HepG2 (cell line): ENCODE measurements at regions not wholly inside any gene's neighbourhood (a gene's known extent, or its start where the extent isn't known, plus 50 kb on each side); places are given as distances from the start of the nearest gene placed in this dataset.

Experiments used
- ATAC-seq: fragments of 200-7000 bp; cut with Tn5 transposase; 3 replicates; pipeline ENCODE4 v1.9.1; 2020; ENCODE audit warnings: mild to moderate bottlenecking, moderate library complexity
- BruUV-seq: library from RNA; stranded (reverse); fragments of 400-500 nt; replicated peaks from 2 replicates; lab custom pipeline; 2021; lab: Mats Ljungman, UMichigan
- CTCF ChIA-PET: fragments of 300-600 bp; formaldehyde crosslinking; extraction: SDS; loops from one replicate; lab custom pipeline; 2021; ENCODE audit warnings: low total read pairs, inconsistent platforms, low intra/inter-chr PET ratio; lab: Yijun Ruan, JAX
- POLR2A ChIA-PET: fragments of 350-600 bp; sonication (Branson Sonifier 250); formaldehyde crosslinking; loops from one replicate; lab custom pipeline; 2020; ENCODE audit warnings: antibody characterized with exemption, inconsistent platforms; lab: Yijun Ruan, JAX
- DNase-seq: peaks from one replicate; pipeline ENCODE4 v3.0.0-alpha.2; 2015; ENCODE audit warnings: low spot score
- FAIRE-seq: peaks from 3 replicates; lab custom pipeline; 2011; peaks lifted over from hg19 to GRCh38; lab: Jason Lieb, UNC
- H2AFZ ChIP-seq: one replicate; pipeline ENCODE4 v1.6.1; 2011; ENCODE audit warnings: low read length, inconsistent platforms
- H3K27ac ChIP-seq: fragments of 300-600 bp; 3 replicates; pipeline ENCODE4 v1.8.0; 2011; ENCODE audit warnings: mixed run types, mild to moderate bottlenecking, mixed read lengths, low read length, inconsistent platforms; ENCODE audit not compliant: insufficient read depth; ENCODE audit errors: extremely low read length
- H3K27me3 ChIP-seq, 2 experiments: fragments of 200-600 bp in 1 of 2; 2 replicates in 1 of 2; 3 replicates in 1 of 2; pipeline versions ENCODE4 v1.6.0 to v1.8.0; 2011; ENCODE audit warnings: low read length in 2 of 2, mild to moderate bottlenecking in 2 of 2, moderate library complexity in 2 of 2, inconsistent platforms in 1 of 2; ENCODE audit not compliant: insufficient read depth in 2 of 2, control insufficient read depth in 1 of 2
- H3K36me3 ChIP-seq, 2 experiments: fragments of 200-600 bp in 1 of 2; replicated peaks in 1 of 2; 2 replicates in 1 of 2; 3 replicates in 1 of 2; pipeline versions ENCODE4 v1.5.1 to v1.8.0; 2011; ENCODE audit warnings: low read length in 2 of 2, inconsistent platforms in 1 of 2; ENCODE audit not compliant: insufficient read depth in 2 of 2, control insufficient read depth in 1 of 2
- H3K4me1 ChIP-seq: 2 replicates; pipeline ENCODE4 v1.5.1; 2012; ENCODE audit warnings: low read length, inconsistent platforms; ENCODE audit not compliant: insufficient read depth
- H3K4me2 ChIP-seq: 2 replicates; pipeline ENCODE4 v1.6.0; 2011; ENCODE audit warnings: low read depth, low read length, inconsistent platforms
- H3K4me3 ChIP-seq, 3 experiments: fragments of 200-600 bp in 1 of 3; sonication (generic), shearing (Covaris generic) in 1 of 3; replicated peaks in 1 of 3; 2 replicates each; pipeline ENCODE4 v1.5.1; 2011 to 2016; ENCODE audit warnings: low read length in 3 of 3, inconsistent platforms in 2 of 3, low read depth in 2 of 3, mild to moderate bottlenecking in 2 of 3, control low read depth in 1 of 3, mixed read lengths in 1 of 3; ENCODE audit not compliant: insufficient read depth in 1 of 3
- H3K79me2 ChIP-seq: one replicate; pipeline ENCODE4 v1.6.1; 2011; ENCODE audit warnings: low read length, inconsistent platforms; ENCODE audit not compliant: insufficient read depth
- H3K9ac ChIP-seq: 2 replicates; pipeline ENCODE4 v1.6.0; 2011; ENCODE audit warnings: mild to moderate bottlenecking, low read depth, low read length, inconsistent platforms; ENCODE audit not compliant: insufficient read depth
- H3K9me3 ChIP-seq: 2 replicates; pipeline ENCODE4 v1.5.1; 2012; ENCODE audit warnings: mild to moderate bottlenecking, low read length
- H4K20me1 ChIP-seq: 2 replicates; pipeline ENCODE4 v1.6.0; 2011; ENCODE audit warnings: inconsistent platforms, mild to moderate bottlenecking, low read length, moderate library complexity; ENCODE audit not compliant: insufficient read depth
- ATAD3A ChIP-seq: sonication (generic); formaldehyde crosslinking; IDR thresholded peaks from 2 replicates; pipeline ENCODE4 v1.4.0; 2020; ENCODE audit warnings: missing genetic modification reagents
- DPF2 ChIP-seq: sonication (generic); formaldehyde crosslinking; IDR thresholded peaks from 2 replicates; pipeline ENCODE4 v1.4.0; 2020; ENCODE audit warnings: mild to moderate bottlenecking, low read depth, missing genetic modification reagents, borderline replicate concordance
- HMG20B ChIP-seq: conservative IDR thresholded peaks from 2 replicates; pipeline ENCODE4 v1.6.1; 2016; ENCODE audit warnings: missing genetic modification reagents, missing compliant biosample characterization
- MIER2 ChIP-seq: IDR thresholded peaks from 2 replicates; pipeline ENCODE4 v1.6.1; 2016; ENCODE audit warnings: missing biosample characterization, missing genetic modification reagents
- SMYD3 ChIP-seq: sonication (generic); formaldehyde crosslinking; IDR thresholded peaks from 2 replicates; pipeline ENCODE4 v1.8.1; 2023; ENCODE audit warnings: mild to moderate bottlenecking, missing genetic modification reagents
- SP5 ChIP-seq: IDR thresholded peaks from 2 replicates; pipeline ENCODE4 v1.6.1; 2016; ENCODE audit warnings: low read depth, borderline replicate concordance
- ZNF138 ChIP-seq: sonication (generic); formaldehyde crosslinking; IDR thresholded peaks from 2 replicates; pipeline ENCODE4 v1.5.0; 2020; ENCODE audit warnings: mild to moderate bottlenecking, low read depth, missing genetic modification reagents
- ZNF839 ChIP-seq: sonication (generic); formaldehyde crosslinking; IDR thresholded peaks from 2 replicates; pipeline ENCODE4 v1.4.0; 2020; ENCODE audit warnings: missing genetic modification reagents, mild to moderate bottlenecking, borderline replicate concordance
- WGBS: methylation state at CpG from one replicate; pipeline ENCODE4 v1.1.6; 2017; ENCODE audit warnings: low lambda C conversion rate; 5-methylcytosine and 5-hydroxymethylcytosine counted together
- in situ Hi-C: cut with HindIII; loops from 2 replicates; pipeline ENCODE4 v1.10.0; 2017; ENCODE audit warnings: low pct_unique_long_range_greater_than_20kb; ENCODE audit not compliant: extremely low pct_ligation_motif_present
- intact Hi-C: fragments of 100-400 bp; cut with micrococcal nuclease; formaldehyde crosslinking; loops from one replicate; pipeline ENCODE4 v1.10.0; 2022; ENCODE audit not compliant: unreplicated experiment
- TF ChIP-seq, protein P1 (sequence below): sonication (generic); formaldehyde crosslinking; IDR thresholded peaks from 2 replicates; pipeline ENCODE4 v1.9.0; 2022; ENCODE audit warnings: missing genetic modification reagents, mild to moderate bottlenecking, borderline replicate concordance
- TF ChIP-seq, protein P2 (sequence below): sonication (generic); formaldehyde crosslinking; IDR thresholded peaks from 2 replicates; pipeline ENCODE4 v1.4.0; 2020; ENCODE audit warnings: missing genetic modification reagents; ENCODE audit errors: not compliant biosample characterization
- TF ChIP-seq, protein P3 (sequence below): sonication (generic); formaldehyde crosslinking; IDR thresholded peaks from 2 replicates; pipeline ENCODE4 v1.5.0; 2020; ENCODE audit warnings: missing genetic modification reagents, mild to moderate bottlenecking, borderline replicate concordance
- TF ChIP-seq, protein P4 (sequence below): sonication (generic); formaldehyde crosslinking; IDR thresholded peaks from 2 replicates; pipeline ENCODE4 v1.9.0; 2021; ENCODE audit warnings: mild to moderate bottlenecking, missing genetic modification reagents
- TF ChIP-seq, protein P5 (sequence below): sonication (generic); formaldehyde crosslinking; conservative IDR thresholded peaks from 2 replicates; pipeline ENCODE4 v1.8.0; 2022; ENCODE audit warnings: mild to moderate bottlenecking, moderate library complexity, missing genetic modification reagents

DNA sequence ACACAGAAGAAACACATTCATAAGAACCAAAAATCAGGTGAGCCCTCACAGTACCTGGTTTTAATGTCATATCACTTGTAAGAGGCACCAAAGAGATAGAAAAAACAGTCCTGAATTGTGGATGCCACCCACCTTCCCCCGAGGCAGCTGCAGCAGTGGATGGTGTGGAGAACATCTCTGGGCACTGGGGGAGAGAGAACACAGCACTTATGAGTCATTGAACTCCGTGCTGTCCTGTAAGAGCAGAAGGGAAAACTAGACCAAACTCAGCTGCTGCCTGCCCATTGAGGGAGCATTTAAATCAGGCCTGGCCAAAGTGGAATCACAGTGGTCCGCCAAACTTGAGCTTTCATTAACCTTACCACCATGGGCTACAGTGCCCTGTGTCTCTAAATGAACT is 296.2 kb downstream of the SPATA31D1 start:
- no peak for FAIRE-seq
- Histone ChIP-seq H3K4me3 (no peak overlapping the region), H3K36me3 (no peaks in the 10 kb centered on the region), H3K4me2 (no peak overlapping the region), H4K20me1 (no peaks in the 10 kb centered on the region), H3K4me1 (no peaks in the 10 kb centered on the region), H3K79me2 (no peaks in the 10 kb centered on the region), H3K9me3 (peaks cover 17% of the 10 kb centered on the region), H2AFZ (no peak overlapping the region), H3K27me3 (no peaks in the 10 kb centered on the region), H3K9ac (no peak overlapping the region), H3K27ac (no peak overlapping the region)
- in situ Hi-C loops: no loop called here
- intact Hi-C loops: no loop called here
- ChIA-PET POLR2A (no interaction called here), CTCF (no interaction called here)
- BruUV-seq: no TSS peak
- ATAC-seq: no peak
- no peak for DNase-seq
- WGBS: 5% methylated on average over 2 of the region's 3 CpGs
- TF ChIP-seq, protein P1, sequence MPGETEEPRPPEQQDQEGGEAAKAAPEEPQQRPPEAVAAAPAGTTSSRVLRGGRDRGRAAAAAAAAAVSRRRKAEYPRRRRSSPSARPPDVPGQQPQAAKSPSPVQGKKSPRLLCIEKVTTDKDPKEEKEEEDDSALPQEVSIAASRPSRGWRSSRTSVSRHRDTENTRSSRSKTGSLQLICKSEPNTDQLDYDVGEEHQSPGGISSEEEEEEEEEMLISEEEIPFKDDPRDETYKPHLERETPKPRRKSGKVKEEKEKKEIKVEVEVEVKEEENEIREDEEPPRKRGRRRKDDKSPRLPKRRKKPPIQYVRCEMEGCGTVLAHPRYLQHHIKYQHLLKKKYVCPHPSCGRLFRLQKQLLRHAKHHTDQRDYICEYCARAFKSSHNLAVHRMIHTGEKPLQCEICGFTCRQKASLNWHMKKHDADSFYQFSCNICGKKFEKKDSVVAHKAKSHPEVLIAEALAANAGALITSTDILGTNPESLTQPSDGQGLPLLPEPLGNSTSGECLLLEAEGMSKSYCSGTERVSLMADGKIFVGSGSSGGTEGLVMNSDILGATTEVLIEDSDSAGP (CRISPR knock-in tag): no peak
- TF ChIP-seq, protein P2, sequence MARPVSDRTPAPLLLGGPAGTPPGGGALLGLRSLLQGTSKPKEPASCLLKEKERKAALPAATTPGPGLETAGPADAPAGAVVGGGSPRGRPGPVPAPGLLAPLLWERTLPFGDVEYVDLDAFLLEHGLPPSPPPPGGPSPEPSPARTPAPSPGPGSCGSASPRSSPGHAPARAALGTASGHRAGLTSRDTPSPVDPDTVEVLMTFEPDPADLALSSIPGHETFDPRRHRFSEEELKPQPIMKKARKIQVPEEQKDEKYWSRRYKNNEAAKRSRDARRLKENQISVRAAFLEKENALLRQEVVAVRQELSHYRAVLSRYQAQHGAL (CRISPR knock-in tag): no peak
- TF ChIP-seq, protein P3, sequence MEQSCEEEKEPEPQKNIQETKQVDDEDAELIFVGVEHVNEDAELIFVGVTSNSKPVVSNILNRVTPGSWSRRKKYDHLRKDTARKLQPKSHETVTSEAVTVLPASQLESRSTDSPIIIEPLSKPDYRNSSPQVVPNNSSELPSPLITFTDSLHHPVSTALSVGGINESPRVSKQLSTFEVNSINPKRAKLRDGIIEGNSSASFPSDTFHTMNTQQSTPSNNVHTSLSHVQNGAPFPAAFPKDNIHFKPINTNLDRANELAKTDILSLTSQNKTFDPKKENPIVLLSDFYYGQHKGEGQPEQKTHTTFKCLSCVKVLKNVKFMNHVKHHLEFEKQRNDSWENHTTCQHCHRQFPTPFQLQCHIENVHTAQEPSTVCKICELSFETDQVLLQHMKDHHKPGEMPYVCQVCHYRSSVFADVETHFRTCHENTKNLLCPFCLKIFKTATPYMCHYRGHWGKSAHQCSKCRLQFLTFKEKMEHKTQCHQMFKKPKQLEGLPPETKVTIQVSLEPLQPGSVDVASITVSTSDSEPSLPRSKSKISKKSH: no peak
- TF ChIP-seq, protein P4, sequence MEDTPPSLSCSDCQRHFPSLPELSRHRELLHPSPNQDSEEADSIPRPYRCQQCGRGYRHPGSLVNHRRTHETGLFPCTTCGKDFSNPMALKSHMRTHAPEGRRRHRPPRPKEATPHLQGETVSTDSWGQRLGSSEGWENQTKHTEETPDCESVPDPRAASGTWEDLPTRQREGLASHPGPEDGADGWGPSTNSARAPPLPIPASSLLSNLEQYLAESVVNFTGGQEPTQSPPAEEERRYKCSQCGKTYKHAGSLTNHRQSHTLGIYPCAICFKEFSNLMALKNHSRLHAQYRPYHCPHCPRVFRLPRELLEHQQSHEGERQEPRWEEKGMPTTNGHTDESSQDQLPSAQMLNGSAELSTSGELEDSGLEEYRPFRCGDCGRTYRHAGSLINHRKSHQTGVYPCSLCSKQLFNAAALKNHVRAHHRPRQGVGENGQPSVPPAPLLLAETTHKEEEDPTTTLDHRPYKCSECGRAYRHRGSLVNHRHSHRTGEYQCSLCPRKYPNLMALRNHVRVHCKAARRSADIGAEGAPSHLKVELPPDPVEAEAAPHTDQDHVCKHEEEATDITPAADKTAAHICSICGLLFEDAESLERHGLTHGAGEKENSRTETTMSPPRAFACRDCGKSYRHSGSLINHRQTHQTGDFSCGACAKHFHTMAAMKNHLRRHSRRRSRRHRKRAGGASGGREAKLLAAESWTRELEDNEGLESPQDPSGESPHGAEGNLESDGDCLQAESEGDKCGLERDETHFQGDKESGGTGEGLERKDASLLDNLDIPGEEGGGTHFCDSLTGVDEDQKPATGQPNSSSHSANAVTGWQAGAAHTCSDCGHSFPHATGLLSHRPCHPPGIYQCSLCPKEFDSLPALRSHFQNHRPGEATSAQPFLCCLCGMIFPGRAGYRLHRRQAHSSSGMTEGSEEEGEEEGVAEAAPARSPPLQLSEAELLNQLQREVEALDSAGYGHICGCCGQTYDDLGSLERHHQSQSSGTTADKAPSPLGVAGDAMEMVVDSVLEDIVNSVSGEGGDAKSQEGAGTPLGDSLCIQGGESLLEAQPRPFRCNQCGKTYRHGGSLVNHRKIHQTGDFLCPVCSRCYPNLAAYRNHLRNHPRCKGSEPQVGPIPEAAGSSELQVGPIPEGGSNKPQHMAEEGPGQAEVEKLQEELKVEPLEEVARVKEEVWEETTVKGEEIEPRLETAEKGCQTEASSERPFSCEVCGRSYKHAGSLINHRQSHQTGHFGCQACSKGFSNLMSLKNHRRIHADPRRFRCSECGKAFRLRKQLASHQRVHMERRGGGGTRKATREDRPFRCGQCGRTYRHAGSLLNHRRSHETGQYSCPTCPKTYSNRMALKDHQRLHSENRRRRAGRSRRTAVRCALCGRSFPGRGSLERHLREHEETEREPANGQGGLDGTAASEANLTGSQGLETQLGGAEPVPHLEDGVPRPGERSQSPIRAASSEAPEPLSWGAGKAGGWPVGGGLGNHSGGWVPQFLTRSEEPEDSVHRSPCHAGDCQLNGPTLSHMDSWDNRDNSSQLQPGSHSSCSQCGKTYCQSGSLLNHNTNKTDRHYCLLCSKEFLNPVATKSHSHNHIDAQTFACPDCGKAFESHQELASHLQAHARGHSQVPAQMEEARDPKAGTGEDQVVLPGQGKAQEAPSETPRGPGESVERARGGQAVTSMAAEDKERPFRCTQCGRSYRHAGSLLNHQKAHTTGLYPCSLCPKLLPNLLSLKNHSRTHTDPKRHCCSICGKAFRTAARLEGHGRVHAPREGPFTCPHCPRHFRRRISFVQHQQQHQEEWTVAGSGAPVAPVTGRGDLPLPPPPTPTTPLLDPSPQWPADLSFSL (CRISPR knock-in tag): no peak
- no peak for TF ChIP-seq HMG20B (CRISPR knock-in tag)
- TF ChIP-seq SMYD3 (CRISPR knock-in tag): no peak
- TF ChIP-seq, protein P5, sequence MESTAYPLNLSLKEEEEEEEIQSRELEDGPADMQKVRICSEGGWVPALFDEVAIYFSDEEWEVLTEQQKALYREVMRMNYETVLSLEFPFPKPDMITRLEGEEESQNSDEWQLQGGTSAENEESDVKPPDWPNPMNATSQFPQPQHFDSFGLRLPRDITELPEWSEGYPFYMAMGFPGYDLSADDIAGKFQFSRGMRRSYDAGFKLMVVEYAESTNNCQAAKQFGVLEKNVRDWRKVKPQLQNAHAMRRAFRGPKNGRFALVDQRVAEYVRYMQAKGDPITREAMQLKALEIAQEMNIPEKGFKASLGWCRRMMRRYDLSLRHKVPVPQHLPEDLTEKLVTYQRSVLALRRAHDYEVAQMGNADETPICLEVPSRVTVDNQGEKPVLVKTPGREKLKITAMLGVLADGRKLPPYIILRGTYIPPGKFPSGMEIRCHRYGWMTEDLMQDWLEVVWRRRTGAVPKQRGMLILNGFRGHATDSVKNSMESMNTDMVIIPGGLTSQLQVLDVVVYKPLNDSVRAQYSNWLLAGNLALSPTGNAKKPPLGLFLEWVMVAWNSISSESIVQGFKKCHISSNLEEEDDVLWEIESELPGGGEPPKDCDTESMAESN: no peak
- TF ChIP-seq DPF2 (CRISPR knock-in tag): no peak
- no peak for TF ChIP-seq ZNF138 (CRISPR knock-in tag)
- no peak for TF ChIP-seq ZNF839 (CRISPR knock-in tag)
- no peak for TF ChIP-seq MIER2 (CRISPR knock-in tag)
- TF ChIP-seq SP5 (CRISPR knock-in tag): no peak
- TF ChIP-seq ATAD3A: no peak
